Neutrophil (primary cell): ENCODE measurements at regions not wholly inside any gene's neighbourhood (a gene's known extent, or its start where the extent isn't known, plus 50 kb on each side); places are given as distances from the start of the nearest gene placed in this dataset.

ENCODE experiments used
- H3K27ac ChIP-seq: fragments of 200-600 bp; sonication (generic); 2 replicates; pipeline ENCODE4 v1.5.1; 2016; ENCODE audit warnings: mild to moderate bottlenecking, moderate library complexity
- H3K27me3 ChIP-seq: fragments of 200-600 bp; sonication (generic); 2 replicates; pipeline ENCODE4 v1.6.0; 2016; ENCODE audit warnings: mild to moderate bottlenecking
- H3K36me3 ChIP-seq: fragments of 200-600 bp; sonication (generic); 2 replicates; pipeline ENCODE4 v1.5.1; 2017
- H3K4me1 ChIP-seq, 2 experiments: fragments of 200-600 bp in 1 of 2; sonication (generic) in 1 of 2; 1 replicate in 1 of 2; 2 replicates in 1 of 2; pipeline versions ENCODE4 v1.5.1 to v1.6.1; 2013 to 2016; ENCODE audit warnings: low read depth in 1 of 2, low read length in 1 of 2, mild to moderate bottlenecking in 1 of 2, moderate library complexity in 1 of 2; ENCODE audit not compliant: control insufficient read depth in 1 of 2, insufficient read depth in 1 of 2
- H3K4me3 ChIP-seq, 2 experiments: fragments of 200-600 bp in 1 of 2; sonication (generic) in 1 of 2; 1 replicate in 1 of 2; 2 replicates in 1 of 2; pipeline ENCODE4 v1.5.1; 2013 to 2016; ENCODE audit warnings: low read depth in 1 of 2, low read length in 1 of 2, mild to moderate bottlenecking in 1 of 2, moderate library complexity in 1 of 2
- H3K9me3 ChIP-seq: fragments of 200-600 bp; sonication (generic); 2 replicates; pipeline ENCODE4 v1.5.1; 2016
- CTCF ChIP-seq: fragments of 200-600 bp; sonication (generic); IDR thresholded peaks from 2 replicates; pipeline ENCODE4 v1.5.1; 2016; ENCODE audit warnings: antibody characterized with exemption

- H3K4me1 ChIP-seq = no peaks in the 10 kb centered on the region
- H3K4me3 ChIP-seq = no peak overlapping the region
- no peak for TF ChIP-seq CTCF
- no peaks in the 10 kb centered on the region for H3K27me3 ChIP-seq
- H3K36me3 ChIP-seq = no peaks in the 10 kb centered on the region
- no peaks in the 10 kb centered on the region for H3K9me3 ChIP-seq
- no peak overlapping the region for H3K27ac ChIP-seq
These were observed 711.9 kb downstream of the SUCLG1 start for GRCh38 chr2:83747141-83747540.

- Histone ChIP-seq H3K4me3 (no peak overlapping the region), H3K27me3 (no peaks in the 10 kb centered on the region), H3K27ac (no peak overlapping the region), H3K36me3 (no peaks in the 10 kb centered on the region), H3K9me3 (no peaks in the 10 kb centered on the region), H3K4me1 (no peaks in the 10 kb centered on the region)
- TF ChIP-seq CTCF = no peak
These were observed 714.2 kb downstream of the SUCLG1 start for GRCh38 chr2:83744855-83745254.

GRCh38 chr2:83742117-83742782 lies 716.8 kb downstream of the SUCLG1 start:
- no peaks in the 10 kb centered on the region for H3K4me1 ChIP-seq
- no peaks in the 10 kb centered on the region for H3K36me3 ChIP-seq
- H3K4me3 ChIP-seq = no peak overlapping the region
- no peak for TF ChIP-seq CTCF
- no peak overlapping the region for H3K27ac ChIP-seq
- H3K9me3 ChIP-seq = no peaks in the 10 kb centered on the region
- no peaks in the 10 kb centered on the region for H3K27me3 ChIP-seq

GRCh38 chr2:83730223-83730622 lies 728.9 kb downstream of the SUCLG1 start:
- Histone ChIP-seq H3K4me1 (no peaks in the 10 kb centered on the region), H3K4me3 (no peak overlapping the region), H3K27me3 (no peaks in the 10 kb centered on the region), H3K9me3 (no peaks in the 10 kb centered on the region), H3K36me3 (no peaks in the 10 kb centered on the region), H3K27ac (no peak overlapping the region)
- no peak for TF ChIP-seq CTCF

- H3K9me3 ChIP-seq = no peaks in the 10 kb centered on the region
- H3K27me3 ChIP-seq = no peaks in the 10 kb centered on the region
- no peak for TF ChIP-seq CTCF
- H3K36me3 ChIP-seq = no peaks in the 10 kb centered on the region
- H3K4me1 ChIP-seq = no peaks in the 10 kb centered on the region
- no peak overlapping the region for H3K4me3 ChIP-seq
- no peak overlapping the region for H3K27ac ChIP-seq
These were observed 733.3 kb downstream of the SUCLG1 start for GRCh38 chr2:83725735-83726134.
